Medulla oblongata (tissue), 1 donor: ENCODE measurements at regions not wholly inside any gene's neighbourhood (a gene's known extent, or its start where the extent isn't known, plus 50 kb on each side); places are given as distances from the start of the nearest gene placed in this dataset.
"Not testable (repeated sequence)": the region's sequence is repeated elsewhere in the genome, so short reads cannot be mapped to it uniquely, and the experiment has no call there.

Source experiments
- DNase-seq: peaks from one replicate; pipeline ENCODE4 v3.0.0-alpha.2; 2015; ENCODE audit errors: extremely low spot score

DNA sequence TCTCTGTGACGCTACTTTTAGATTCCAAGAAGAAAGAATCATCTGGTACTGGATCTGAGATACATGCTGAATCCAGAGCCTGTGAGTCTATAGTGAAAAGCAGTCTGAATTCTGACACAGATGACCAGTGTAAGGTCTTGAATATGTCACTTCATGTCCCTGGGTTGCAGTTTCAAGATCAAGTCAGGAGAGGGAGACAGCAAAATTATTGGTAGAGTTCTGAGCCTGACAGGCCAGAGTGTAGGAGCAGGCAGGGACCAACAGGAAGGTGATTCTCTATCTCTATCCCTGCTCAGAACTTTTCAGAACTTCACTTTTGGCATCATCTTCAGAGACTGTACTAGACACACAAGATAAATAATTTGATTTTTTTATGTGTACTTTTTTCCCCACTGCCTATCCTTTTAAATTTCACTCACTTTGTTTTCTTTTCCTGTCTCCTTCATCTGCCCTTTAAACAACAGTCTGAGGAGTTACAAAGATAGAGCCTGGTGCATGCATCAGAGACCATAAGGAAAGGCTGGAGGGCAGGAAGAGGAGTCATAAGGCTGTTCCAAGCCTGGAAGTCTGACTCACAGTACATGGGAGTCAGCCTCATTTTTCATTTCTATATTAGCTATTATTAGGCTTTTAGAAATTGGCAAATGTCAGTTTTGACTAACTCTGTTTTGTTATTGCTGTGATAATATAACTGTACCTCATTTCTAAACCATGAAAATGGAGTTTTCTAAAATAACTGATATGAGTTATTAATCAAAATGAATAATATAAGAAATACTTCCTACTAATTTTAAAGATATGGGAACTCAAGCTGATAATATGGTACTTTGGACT, 120.2 kb upstream of the TMEM229A start:
- peak; percentile 76 for DNase-seq

DNA sequence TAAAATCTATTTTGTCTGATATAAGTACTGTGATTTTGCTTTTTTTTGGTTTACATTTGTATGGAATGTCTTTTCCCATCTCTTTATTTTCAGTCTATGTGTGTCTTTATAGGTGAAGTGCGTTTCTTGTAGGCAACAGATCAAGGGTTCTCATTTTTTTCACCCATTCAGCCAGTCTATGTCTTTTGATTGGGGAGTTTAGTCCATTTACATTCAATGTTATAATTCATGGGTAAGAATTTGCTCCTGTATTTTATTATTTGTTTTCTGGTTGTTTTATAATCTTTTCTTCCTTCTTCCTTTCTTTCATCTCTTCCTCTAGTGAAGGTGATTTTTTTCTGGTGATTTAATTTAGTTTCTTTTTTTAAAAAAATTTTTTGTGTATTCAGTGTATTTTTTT, 104.8 kb upstream of the TMEM229A start:
- no peak for DNase-seq

DNA sequence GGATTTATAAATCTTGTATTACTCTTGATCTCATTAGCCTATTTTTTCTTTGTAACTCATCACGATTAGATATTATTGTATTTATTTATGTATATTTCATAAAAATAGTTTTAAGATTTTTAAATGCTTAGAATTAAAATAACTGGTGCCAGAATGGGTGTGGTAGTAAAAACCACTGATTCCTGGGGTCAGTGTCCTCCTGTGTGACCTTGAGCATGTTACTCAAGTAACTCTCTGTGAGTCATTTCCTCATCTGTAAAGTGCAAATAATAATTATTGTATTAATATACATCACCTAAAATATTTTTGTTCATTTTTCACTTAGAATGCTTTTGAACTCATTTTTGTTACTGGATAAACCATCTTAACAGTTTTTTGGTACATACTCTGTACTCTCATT, 91.3 kb upstream of the TMEM229A start:
- no peak for DNase-seq

DNA sequence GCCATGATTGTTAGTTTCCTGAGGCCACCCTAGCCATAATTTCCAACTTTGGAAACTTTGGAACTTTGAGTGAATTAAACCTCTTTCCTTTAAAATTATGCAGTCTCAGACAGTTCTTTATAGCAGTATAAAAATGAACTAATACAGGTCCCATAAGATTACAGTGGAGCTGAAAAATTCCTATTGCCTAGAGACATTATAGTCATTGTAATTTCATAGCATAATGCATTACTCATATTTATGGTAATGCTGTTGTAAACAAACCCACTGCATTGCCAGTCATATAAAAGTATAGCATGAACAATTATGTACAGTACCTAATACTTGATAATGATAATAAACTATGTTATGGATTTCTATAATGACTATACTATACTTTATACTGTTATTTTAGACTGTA, 88.0 kb upstream of the TMEM229A start:
- DNase-seq, result no peak

DNA sequence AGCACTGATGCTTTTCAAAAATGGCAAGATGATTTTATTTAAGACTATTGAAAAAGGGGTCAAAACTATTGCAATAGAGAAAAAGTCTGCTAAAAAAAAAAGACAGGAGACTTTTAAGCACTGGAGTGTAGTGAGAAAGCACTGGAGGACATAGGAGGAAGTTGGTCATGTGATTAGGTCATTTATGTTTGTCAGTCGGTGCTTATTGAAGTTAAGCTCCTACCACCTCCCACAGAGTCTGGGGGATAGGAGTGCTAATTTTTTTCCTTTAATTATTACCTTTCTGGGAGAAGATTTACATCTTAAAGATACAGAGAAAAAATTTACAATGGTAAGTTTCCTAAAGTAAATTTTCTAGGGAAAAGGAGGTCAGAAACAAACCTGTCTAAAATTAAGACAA, 80.2 kb upstream of the TMEM229A start:
- no peak for DNase-seq

DNA sequence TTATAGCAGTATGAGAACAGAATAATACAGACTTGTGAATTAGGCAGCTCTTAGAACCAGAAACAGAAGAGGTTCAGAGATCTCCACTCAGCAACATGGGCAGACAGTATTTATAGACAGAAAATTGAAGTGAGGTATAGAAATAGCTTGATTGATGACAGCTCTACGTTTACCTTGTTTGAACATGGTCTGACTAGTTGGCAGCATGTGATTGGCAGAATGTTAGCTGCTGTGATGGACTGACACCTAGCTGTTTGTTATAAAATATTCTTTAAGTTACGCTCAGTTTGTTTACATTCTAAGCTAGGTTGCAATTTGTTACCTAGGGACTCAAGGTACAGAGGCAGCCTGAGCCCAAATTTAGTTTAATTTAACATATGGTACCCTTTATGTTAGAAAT, 73.7 kb upstream of the TMEM229A start:
- no peak for DNase-seq

DNA sequence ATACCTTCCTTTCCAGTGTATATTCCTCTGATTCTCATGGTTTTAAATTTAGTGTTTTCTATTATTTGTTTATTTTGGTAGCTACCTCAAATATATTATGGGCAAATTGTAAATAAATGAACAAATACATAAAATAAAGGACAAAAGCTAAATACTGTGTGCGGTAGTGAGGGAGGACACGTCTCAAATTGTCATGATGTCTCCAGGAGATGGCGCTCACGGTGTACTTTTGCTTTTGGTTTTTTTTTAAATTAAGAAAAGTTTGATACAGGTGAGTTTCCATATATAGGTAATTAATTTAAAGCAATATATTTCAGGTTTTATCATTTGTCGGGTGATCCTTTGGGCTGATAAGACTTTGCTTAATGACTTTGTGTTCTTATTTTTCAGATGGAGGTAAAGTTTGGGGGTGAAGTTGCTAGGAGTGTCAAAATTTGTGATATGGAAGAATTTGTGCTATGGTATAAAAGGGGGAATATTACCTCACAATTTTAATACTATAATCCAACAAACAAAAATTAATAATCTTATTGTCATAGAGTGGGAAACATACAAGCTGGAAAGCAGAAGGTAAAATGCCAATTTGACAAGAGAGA, 68.4 kb upstream of the TMEM229A start:
- DNase-seq, result peak; percentile 56

DNA sequence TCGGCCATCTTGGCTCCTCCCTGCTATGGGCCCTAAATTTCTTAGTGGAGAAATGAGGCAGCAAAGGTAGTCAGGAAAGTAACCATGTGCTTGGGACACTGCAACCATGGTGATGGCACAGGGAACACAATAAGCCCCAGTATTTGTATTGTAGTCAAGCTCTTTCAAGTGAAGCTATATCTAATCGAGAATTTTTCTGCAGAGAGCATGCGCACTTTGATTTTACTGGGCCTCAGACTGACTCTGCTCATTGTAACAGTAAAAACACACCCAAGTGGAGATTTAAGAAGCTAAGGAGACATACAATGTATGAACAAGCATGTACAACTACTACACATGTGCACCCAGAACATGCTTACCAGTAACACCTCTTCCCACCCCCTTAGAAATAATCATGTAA, 67.3 kb upstream of the TMEM229A start:
- no peak for DNase-seq

DNA sequence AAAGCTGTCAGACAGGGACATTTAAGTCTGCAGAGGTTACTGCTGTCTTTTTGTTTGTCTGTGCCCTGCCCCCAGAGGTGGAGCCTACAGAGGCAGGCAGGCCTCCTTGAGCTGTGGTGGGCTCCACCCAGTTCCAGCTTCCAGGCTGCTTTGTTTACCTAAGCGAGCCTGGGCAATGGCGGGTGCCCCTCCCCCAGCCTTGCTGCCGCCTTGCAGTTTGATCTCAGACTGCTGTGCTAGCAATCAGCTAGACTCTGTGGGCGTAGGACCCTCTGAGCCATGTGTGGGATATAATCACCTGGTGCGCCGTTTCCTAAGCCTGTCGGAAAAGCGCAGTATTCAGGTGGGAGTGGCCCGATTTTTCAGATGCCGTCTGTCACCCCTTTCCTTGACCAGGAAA, 66.7 kb upstream of the TMEM229A start:
- DNase-seq, result not testable (repeated sequence)

DNA sequence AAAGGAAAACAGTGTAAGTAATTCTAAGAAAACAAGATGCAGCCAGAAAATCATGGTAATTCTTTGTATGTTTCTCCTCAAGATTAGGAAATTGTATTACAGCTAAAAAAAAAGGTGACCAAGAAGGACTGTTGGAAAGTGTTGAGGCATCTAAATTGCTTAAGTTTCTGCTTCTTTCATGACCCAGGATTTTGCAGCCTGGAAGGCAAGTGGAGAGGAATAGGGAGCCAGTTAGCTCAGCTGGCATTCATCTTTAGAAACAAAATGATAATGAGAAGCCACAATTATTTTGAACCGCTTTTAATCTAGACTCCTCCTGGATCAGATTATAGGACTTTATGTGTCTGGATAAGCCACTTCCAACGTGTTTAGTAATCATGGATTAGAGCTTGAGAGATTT, 56.8 kb upstream of the TMEM229A start:
- DNase-seq, result peak; percentile 38

DNA sequence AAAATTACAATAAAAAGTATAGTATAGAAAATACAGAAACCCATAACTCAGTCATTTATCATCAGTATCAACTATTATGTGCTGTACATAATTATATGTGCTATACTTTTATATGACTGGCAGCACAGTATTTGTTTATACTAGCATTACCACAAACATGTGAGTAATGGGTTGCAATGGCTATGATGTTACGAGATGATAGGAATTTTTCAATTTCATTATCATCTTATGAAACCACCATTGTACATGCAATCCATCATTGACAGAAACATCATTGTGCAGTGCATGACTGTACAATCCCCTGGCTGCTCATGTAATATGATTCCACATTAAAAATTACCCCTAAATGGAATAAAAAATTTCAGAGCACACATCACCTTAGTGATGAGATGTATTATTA, 55.7 kb upstream of the TMEM229A start:
- no peak for DNase-seq

DNA sequence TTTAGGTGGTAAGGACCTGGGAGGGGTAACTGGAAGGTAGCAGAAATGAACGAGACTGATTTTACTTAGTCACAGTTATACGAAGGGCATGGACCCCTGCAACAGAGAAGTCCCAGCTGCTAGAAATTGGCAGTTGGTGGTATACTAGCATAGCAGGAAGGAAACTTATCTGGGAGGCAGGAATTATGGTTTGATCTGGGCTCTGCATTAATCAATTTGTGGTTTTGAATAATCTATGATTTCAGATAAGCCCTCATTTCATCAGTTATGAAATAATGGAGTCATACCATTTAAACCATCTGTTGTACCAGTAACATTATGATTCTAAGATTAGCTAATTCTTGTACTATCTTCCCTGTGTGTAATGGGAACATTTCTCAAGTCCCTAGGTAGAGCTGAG, 54.0 kb upstream of the TMEM229A start:
- DNase-seq, result no peak

DNA sequence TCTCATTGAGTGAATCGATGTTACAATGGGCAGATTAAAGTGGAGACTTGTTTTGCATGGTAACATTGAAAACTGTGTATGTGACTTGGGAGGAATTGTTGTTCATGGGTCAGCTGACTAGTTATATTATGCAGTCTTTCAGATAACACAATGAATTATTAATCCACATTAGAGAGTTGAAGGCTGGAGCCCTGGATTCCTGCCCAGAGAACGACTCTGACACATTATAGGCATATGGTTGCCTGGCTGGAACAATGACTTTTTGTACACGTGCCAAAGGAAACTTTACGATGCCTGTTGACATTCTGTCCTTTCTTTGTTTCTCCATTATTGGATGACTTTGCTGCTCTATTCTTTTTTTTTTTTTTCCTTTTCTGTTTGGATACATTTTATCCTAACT, 52.3 kb upstream of the TMEM229A start:
- peak; percentile 87 for DNase-seq

DNA sequence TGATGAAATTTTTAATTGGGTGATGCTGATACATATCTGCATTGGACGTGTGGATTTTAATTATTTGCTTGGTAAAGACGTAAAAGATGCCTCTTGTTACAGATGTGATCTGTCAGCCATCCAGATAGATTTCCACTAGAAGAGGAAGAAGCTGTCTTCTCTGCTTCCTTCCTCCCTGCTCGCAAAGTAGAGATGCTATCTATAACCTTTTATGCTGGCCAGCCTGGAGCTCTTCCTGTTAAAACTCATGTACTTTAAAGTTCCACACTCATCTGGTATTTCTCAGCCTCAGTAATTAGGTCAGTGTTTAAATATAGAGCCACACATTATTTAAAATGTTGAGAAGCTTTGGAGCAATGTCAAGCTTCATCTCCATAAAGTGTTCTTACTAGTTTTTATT, 51.2 kb upstream of the TMEM229A start:
- DNase-seq, result no peak
